H9 (cell line): ENCODE measurements at regions not wholly inside any gene's neighbourhood (a gene's known extent, or its start where the extent isn't known, plus 50 kb on each side); places are given as distances from the start of the nearest gene placed in this dataset.

Source experiments
- DNase-seq: peaks from one replicate; pipeline ENCODE4 v3.0.0-alpha.2; 2017
- H2AFZ ChIP-seq: one replicate; pipeline ENCODE4 v1.6.1; 2013; ENCODE audit warnings: mild to moderate bottlenecking, low read length, control low read depth, moderate library complexity
- H2AK5ac ChIP-seq: 2 replicates; pipeline ENCODE4 v1.6.1; 2013; ENCODE audit warnings: low read length, control low read depth, mixed read lengths; ENCODE audit not compliant: insufficient read length
- H2BK120ac ChIP-seq: one replicate; pipeline ENCODE4 v1.6.1; 2013; ENCODE audit warnings: low read depth, mild to moderate bottlenecking, low read length, control low read depth, inconsistent platforms; ENCODE audit not compliant: poor library complexity, severe bottlenecking
- H2BK12ac ChIP-seq: 2 replicates; pipeline ENCODE4 v1.6.1; 2013; ENCODE audit warnings: low read length, control low read depth, mixed read lengths, low read depth; ENCODE audit not compliant: insufficient read length
- H2BK15ac ChIP-seq: 2 replicates; pipeline ENCODE4 v1.6.1; 2013; ENCODE audit warnings: low read depth, low read length, control low read depth
- H2BK20ac ChIP-seq: one replicate; pipeline ENCODE4 v1.6.1; 2013; ENCODE audit warnings: low read depth, mild to moderate bottlenecking, low read length, control low read depth, inconsistent platforms; ENCODE audit not compliant: poor library complexity, severe bottlenecking
- H2BK5ac ChIP-seq: 2 replicates; pipeline ENCODE4 v1.6.1; 2013; ENCODE audit warnings: low read length, control low read depth, mixed read lengths; ENCODE audit not compliant: insufficient read length
- H3K14ac ChIP-seq: 2 replicates; pipeline ENCODE4 v1.6.1; 2013; ENCODE audit warnings: low read length, control low read depth; ENCODE audit not compliant: insufficient read depth
- H3K18ac ChIP-seq: 2 replicates; pipeline ENCODE4 v1.6.1; 2013; ENCODE audit warnings: low read depth, mild to moderate bottlenecking, mixed read lengths, low read length, control low read depth; ENCODE audit not compliant: insufficient read length
- H3K23ac ChIP-seq: 2 replicates; pipeline ENCODE4 v1.6.1; 2013; ENCODE audit warnings: low read length, control low read depth, mixed read lengths, low read depth; ENCODE audit not compliant: insufficient read length
- H3K23me2 ChIP-seq: 2 replicates; pipeline ENCODE4 v1.6.1; 2013; ENCODE audit warnings: low read depth, mild to moderate bottlenecking, mixed read lengths, low read length, control low read depth; ENCODE audit not compliant: insufficient read length, poor library complexity, severe bottlenecking
- H3K27ac ChIP-seq: 2 replicates; pipeline ENCODE4 v1.5.1; 2013; ENCODE audit warnings: low read length, control low read depth, mixed read lengths, low read depth; ENCODE audit not compliant: insufficient read length
- H3K27me3 ChIP-seq: 2 replicates; pipeline ENCODE4 v1.6.1; 2013; ENCODE audit warnings: low read length, control low read depth, inconsistent platforms; ENCODE audit not compliant: insufficient read depth
- H3K4ac ChIP-seq: 2 replicates; pipeline ENCODE4 v1.6.1; 2013; ENCODE audit warnings: low read depth, mild to moderate bottlenecking, control low read depth, inconsistent platforms, low read length, moderate library complexity
- H3K4me1 ChIP-seq: 2 replicates; pipeline ENCODE4 v1.6.1; 2013; ENCODE audit warnings: low read length, control low read depth, inconsistent platforms; ENCODE audit not compliant: insufficient read depth
- H3K4me2 ChIP-seq: 2 replicates; pipeline ENCODE4 v1.6.1; 2013; ENCODE audit warnings: low read length, control low read depth, mixed read lengths; ENCODE audit not compliant: insufficient read length, insufficient read depth
- H3K56ac ChIP-seq: 2 replicates; pipeline ENCODE4 v1.6.1; 2013; ENCODE audit warnings: low read depth, mild to moderate bottlenecking, mixed read lengths, low read length, control low read depth; ENCODE audit not compliant: insufficient read length
- H3K79me1 ChIP-seq: 2 replicates; pipeline ENCODE4 v1.6.1; 2013; ENCODE audit warnings: low read depth, mild to moderate bottlenecking, moderate library complexity, low read length, control low read depth, inconsistent platforms; ENCODE audit not compliant: insufficient read depth, poor library complexity, severe bottlenecking
- H3K79me2 ChIP-seq: 2 replicates; pipeline ENCODE4 v1.6.1; 2013; ENCODE audit warnings: low read length, control low read depth, inconsistent platforms; ENCODE audit not compliant: insufficient read depth
- H3K9ac ChIP-seq: 2 replicates; pipeline ENCODE4 v1.6.1; 2013; ENCODE audit warnings: low read length, control low read depth, mixed read lengths; ENCODE audit not compliant: insufficient read length; ENCODE audit errors: extremely low read depth
- H3K9me3 ChIP-seq: one replicate; pipeline ENCODE4 v1.6.1; 2013; ENCODE audit warnings: low read depth, low read length, inconsistent platforms; ENCODE audit not compliant: control insufficient read depth
- H3T11ph ChIP-seq: one replicate; pipeline ENCODE4 v1.6.1; 2013; ENCODE audit warnings: mild to moderate bottlenecking, low read length, control low read depth, inconsistent platforms
- H4K20me1 ChIP-seq: one replicate; pipeline ENCODE4 v1.6.1; 2013; ENCODE audit not compliant: control insufficient read depth, insufficient read length, insufficient read depth
- H4K5ac ChIP-seq: 2 replicates; pipeline ENCODE4 v1.6.1; 2013; ENCODE audit warnings: low read depth, mild to moderate bottlenecking, mixed read lengths, low read length, control low read depth; ENCODE audit not compliant: insufficient read length
- H4K8ac ChIP-seq: replicated peaks from 2 replicates; pipeline ENCODE4 v1.6.1; 2013; ENCODE audit warnings: low read length, control low read depth, mixed read lengths, low read depth; ENCODE audit not compliant: insufficient read length
- H4K91ac ChIP-seq: 2 replicates; pipeline ENCODE4 v1.6.1; 2013; ENCODE audit warnings: low read depth, mild to moderate bottlenecking, moderate library complexity, mixed read lengths, low read length, control low read depth; ENCODE audit not compliant: insufficient read length
- H3K27ac Mint-ChIP-seq, 3 experiments: 2 replicates in 2 of 3; 3 replicates in 1 of 3; pipeline ENCODE4 v1.8.0; 2020 to 2021; ENCODE audit warnings: mixed read lengths in 3 of 3, mild to moderate bottlenecking in 1 of 3, moderate library complexity in 1 of 3
- H3K27me3 Mint-ChIP-seq: 2 replicates; pipeline ENCODE4 v1.8.0; 2021; ENCODE audit warnings: low read depth, mild to moderate bottlenecking, moderate library complexity, mixed read lengths
- H3K36me3 Mint-ChIP-seq, 3 experiments: 2 replicates in 2 of 3; 3 replicates in 1 of 3; pipeline ENCODE4 v1.8.0; 2020 to 2021; ENCODE audit warnings: low read depth in 3 of 3, mixed read lengths in 3 of 3; ENCODE audit not compliant: insufficient read depth in 1 of 3
- H3K4me1 Mint-ChIP-seq, 2 experiments: 2 replicates each; pipeline ENCODE4 v1.8.0; 2020; ENCODE audit warnings: mixed read lengths in 2 of 2
- H3K4me3 Mint-ChIP-seq, 2 experiments: 2 replicates in 1 of 2; 3 replicates in 1 of 2; pipeline ENCODE4 v1.8.0; 2020 to 2021; ENCODE audit warnings: mild to moderate bottlenecking in 2 of 2, mixed read lengths in 2 of 2, moderate library complexity in 1 of 2
- H3K9me3 Mint-ChIP-seq, 2 experiments: 2 replicates in 1 of 2; 3 replicates in 1 of 2; pipeline ENCODE4 v1.8.0; 2020; ENCODE audit warnings: mild to moderate bottlenecking in 2 of 2, mixed read lengths in 2 of 2, moderate library complexity in 1 of 2
- WGBS: extraction: QIAGEN DNeasy Blood & Tissue Kit; methylation state at CpG from one replicate; pipeline ENCODE4 v1.1.7; 2013; ENCODE audit warnings: missing lambda C conversion rate, low lambda C conversion rate, mixed read lengths; ENCODE audit not compliant: insufficient read length; ENCODE audit errors: extremely low coverage; 5-methylcytosine and 5-hydroxymethylcytosine counted together
- TF ChIP-seq, protein P1 (sequence below): fragments of 200-600 bp; sonication (generic); conservative IDR thresholded peaks from 3 replicates; pipeline ENCODE4 v1.8.0; 2021; ENCODE audit warnings: antibody characterized with exemption, mild to moderate bottlenecking

DNA sequence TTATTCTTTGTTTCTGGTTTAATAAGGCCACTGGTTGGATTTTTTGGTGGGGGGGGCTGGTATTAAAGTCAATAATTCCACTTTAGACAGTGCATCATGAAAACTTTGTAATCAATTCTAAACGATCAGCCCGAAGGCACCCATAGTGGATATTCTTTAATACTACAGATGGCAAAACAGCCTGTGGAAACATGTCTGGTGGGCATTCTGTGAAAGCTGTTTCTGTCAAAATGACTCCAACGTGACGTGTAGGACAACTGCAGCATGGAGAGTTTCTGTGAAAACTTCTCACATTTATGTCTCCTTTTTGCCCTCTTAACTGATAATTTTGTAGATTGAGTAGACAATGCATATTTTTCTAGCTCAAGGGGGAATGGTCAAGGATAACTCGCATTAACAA lies 185.8 kb upstream of the FLRT2 start:
- TF ChIP-seq, protein P1, sequence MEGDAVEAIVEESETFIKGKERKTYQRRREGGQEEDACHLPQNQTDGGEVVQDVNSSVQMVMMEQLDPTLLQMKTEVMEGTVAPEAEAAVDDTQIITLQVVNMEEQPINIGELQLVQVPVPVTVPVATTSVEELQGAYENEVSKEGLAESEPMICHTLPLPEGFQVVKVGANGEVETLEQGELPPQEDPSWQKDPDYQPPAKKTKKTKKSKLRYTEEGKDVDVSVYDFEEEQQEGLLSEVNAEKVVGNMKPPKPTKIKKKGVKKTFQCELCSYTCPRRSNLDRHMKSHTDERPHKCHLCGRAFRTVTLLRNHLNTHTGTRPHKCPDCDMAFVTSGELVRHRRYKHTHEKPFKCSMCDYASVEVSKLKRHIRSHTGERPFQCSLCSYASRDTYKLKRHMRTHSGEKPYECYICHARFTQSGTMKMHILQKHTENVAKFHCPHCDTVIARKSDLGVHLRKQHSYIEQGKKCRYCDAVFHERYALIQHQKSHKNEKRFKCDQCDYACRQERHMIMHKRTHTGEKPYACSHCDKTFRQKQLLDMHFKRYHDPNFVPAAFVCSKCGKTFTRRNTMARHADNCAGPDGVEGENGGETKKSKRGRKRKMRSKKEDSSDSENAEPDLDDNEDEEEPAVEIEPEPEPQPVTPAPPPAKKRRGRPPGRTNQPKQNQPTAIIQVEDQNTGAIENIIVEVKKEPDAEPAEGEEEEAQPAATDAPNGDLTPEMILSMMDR: no peak
- WGBS: no CpG with 5 or more reads among the region's 5 CpGs
- H2AFZ ChIP-seq: no peak overlapping the region

More for the DNA sequence above, 185.8 kb upstream of the FLRT2 start:
- H2BK120ac ChIP-seq: no peak overlapping the region
- Mint-ChIP-seq H3K36me3 (no peaks in the 10 kb centered on the region; a peak in 2 of 7 replicates), H3K9me3 (no peaks in the 10 kb centered on the region), H3K4me3 (no peak overlapping the region), H3K27ac (no peak overlapping the region), H3K27me3 (no peaks in the 10 kb centered on the region), H3K4me1 (no peaks in the 10 kb centered on the region)
- no peak overlapping the region for H2BK20ac ChIP-seq
- H3T11ph ChIP-seq: no peak overlapping the region
- no peak overlapping the region for H3K4me2 ChIP-seq
- H3K27ac ChIP-seq: no peak overlapping the region
- DNase-seq: no peak
- no peaks in the 10 kb centered on the region for H3K9me3 ChIP-seq
- no peak overlapping the region for H3K14ac ChIP-seq
- H2BK12ac ChIP-seq: no peak overlapping the region
- H3K79me2 ChIP-seq: no peaks in the 10 kb centered on the region
- no peak overlapping the region for H3K56ac ChIP-seq
- no peak overlapping the region for H3K9ac ChIP-seq
- H3K4ac ChIP-seq: no peak overlapping the region
- no peaks in the 10 kb centered on the region for H3K27me3 ChIP-seq
- H2BK5ac ChIP-seq: no peak overlapping the region
- H3K18ac ChIP-seq: no peak overlapping the region
- no peak overlapping the region for H4K5ac ChIP-seq
- H4K8ac ChIP-seq: no peak overlapping the region
- no peaks in the 10 kb centered on the region for H3K23me2 ChIP-seq
- H3K4me1 ChIP-seq: no peaks in the 10 kb centered on the region
- no peaks in the 10 kb centered on the region for H3K79me1 ChIP-seq
- no peak overlapping the region for H2BK15ac ChIP-seq
- no peak overlapping the region for H3K23ac ChIP-seq
- no peaks in the 10 kb centered on the region for H4K20me1 ChIP-seq
- no peak overlapping the region for H4K91ac ChIP-seq
- H2AK5ac ChIP-seq: no peak overlapping the region
